HEK293 (cell line): ENCODE measurements at regions not wholly inside any gene's neighbourhood (a gene's known extent, or its start where the extent isn't known, plus 50 kb on each side); places are given as distances from the start of the nearest gene placed in this dataset.

ENCODE experiments used
- CTCF ChIA-PET: fragments of 350-600 bp; formaldehyde crosslinking; extraction: SDS; loops from one replicate; lab custom pipeline; 2021; ENCODE audit warnings: antibody characterized with exemption; lab: Yijun Ruan, JAX
- POLR2A ChIA-PET: fragments of 300-600 bp; formaldehyde crosslinking; extraction: SDS; loops from one replicate; lab custom pipeline; 2020; ENCODE audit warnings: antibody characterized with exemption, inconsistent platforms; lab: Yijun Ruan, JAX
- H3K27ac ChIP-seq: fragments of 200-500 bp; sonication (Bioruptor generic); 2 replicates; pipeline ENCODE4 v1.5.1; 2014; ENCODE audit warnings: low read depth, low read length, control low read depth, inconsistent platforms; ENCODE audit errors: extremely low read depth
- H3K36me3 ChIP-seq, 2 experiments: fragments of 200-500 bp in 1 of 2; sonication (Bioruptor generic) in 1 of 2; 1 replicate in 1 of 2; 2 replicates in 1 of 2; pipeline ENCODE4 v1.5.1; 2014 to 2017; ENCODE audit warnings: inconsistent platforms in 2 of 2, low read length in 2 of 2; ENCODE audit not compliant: control insufficient read depth in 2 of 2, insufficient read depth in 1 of 2
- H3K4me1 ChIP-seq: fragments of 200-500 bp; sonication (Bioruptor generic); 2 replicates; pipeline ENCODE4 v1.5.1; 2014; ENCODE audit warnings: mild to moderate bottlenecking, low read length, inconsistent platforms; ENCODE audit not compliant: control insufficient read depth, insufficient read depth
- H3K4me3 ChIP-seq: 2 replicates; pipeline ENCODE4 v1.5.1; 2011; ENCODE audit warnings: low read depth, mild to moderate bottlenecking, control low read depth, low read length, moderate library complexity
- H3K9me3 ChIP-seq: fragments of 200-500 bp; sonication (Bioruptor generic); 2 replicates; pipeline ENCODE4 v1.5.1; 2014; ENCODE audit warnings: low read depth, low read length, inconsistent platforms; ENCODE audit not compliant: control insufficient read depth, insufficient read depth
- GLI2 ChIP-seq: fragments of 450-650 bp; formaldehyde crosslinking; IDR thresholded peaks from 2 replicates; pipeline ENCODE4; 2017; ENCODE audit warnings: missing biosample characterization, missing genetic modification characterization, low read depth, borderline replicate concordance
- GLIS2 ChIP-seq: fragments of 450-650 bp; formaldehyde crosslinking; IDR thresholded peaks from 2 replicates; pipeline ENCODE4 v1.5.1; 2016; ENCODE audit warnings: missing biosample characterization, missing genetic modification characterization
- HIC1 ChIP-seq: fragments of 450-650 bp; formaldehyde crosslinking; IDR thresholded peaks from 2 replicates; pipeline ENCODE4 v1.5.1; 2016; ENCODE audit warnings: missing biosample characterization, missing genetic modification characterization
- PRDM10 ChIP-seq: fragments of 450-650 bp; formaldehyde crosslinking; IDR thresholded peaks from 2 replicates; pipeline ENCODE4 v1.5.1; 2016; ENCODE audit warnings: missing biosample characterization, missing genetic modification characterization
- PRDM2 ChIP-seq: fragments of 450-650 bp; formaldehyde crosslinking; IDR thresholded peaks from 2 replicates; pipeline ENCODE4 v1.5.1; 2016; ENCODE audit warnings: missing biosample characterization, missing genetic modification characterization, borderline replicate concordance
- SP3 ChIP-seq: fragments of 450-650 bp; formaldehyde crosslinking; IDR thresholded peaks from 2 replicates; pipeline ENCODE4 v1.5.1; 2016; ENCODE audit warnings: missing biosample characterization, missing genetic modification characterization
- TSHZ1 ChIP-seq: fragments of 450-650 bp; formaldehyde crosslinking; IDR thresholded peaks from 2 replicates; pipeline ENCODE4 v1.5.1; 2016; ENCODE audit warnings: missing biosample characterization, missing genetic modification characterization, borderline replicate concordance
- YY2 ChIP-seq: fragments of 450-650 bp; formaldehyde crosslinking; IDR thresholded peaks from 2 replicates; pipeline ENCODE4 v1.5.1; 2016; ENCODE audit warnings: missing biosample characterization, missing genetic modification characterization
- ZEB2 ChIP-seq: fragments of 450-650 bp; formaldehyde crosslinking; IDR thresholded peaks from 2 replicates; pipeline ENCODE4 v1.5.1; 2016; ENCODE audit warnings: missing biosample characterization, missing genetic modification characterization
- ZIC2 ChIP-seq: fragments of 450-650 bp; formaldehyde crosslinking; IDR thresholded peaks from 2 replicates; pipeline ENCODE4 v1.5.1; 2016; ENCODE audit warnings: missing biosample characterization, missing genetic modification characterization
- ZNF174 ChIP-seq: fragments of 450-650 bp; formaldehyde crosslinking; IDR thresholded peaks from 2 replicates; pipeline ENCODE4 v1.5.0; 2017; ENCODE audit warnings: missing biosample characterization, mild to moderate bottlenecking, missing genetic modification characterization
- ZNF549 ChIP-seq: fragments of 450-650 bp; IDR thresholded peaks from 2 replicates; pipeline ENCODE4 v1.5.1; 2018; ENCODE audit warnings: missing biosample characterization, missing genetic modification characterization, mild to moderate bottlenecking, inconsistent platforms, moderate library complexity
- ZNF580 ChIP-seq: fragments of 450-650 bp; formaldehyde crosslinking; IDR thresholded peaks from 2 replicates; pipeline ENCODE4 v1.5.1; 2016; ENCODE audit warnings: missing biosample characterization, missing genetic modification characterization
- ZNF658 ChIP-seq: fragments of 450-650 bp; formaldehyde crosslinking; IDR thresholded peaks from 2 replicates; pipeline ENCODE4; 2016; ENCODE audit warnings: missing biosample characterization, missing genetic modification characterization
- ZNF747 ChIP-seq: fragments of 450-650 bp; formaldehyde crosslinking; IDR thresholded peaks from 2 replicates; pipeline ENCODE4 v1.5.1; 2016; ENCODE audit warnings: missing biosample characterization, missing genetic modification characterization
- ZNF768 ChIP-seq: fragments of 450-650 bp; formaldehyde crosslinking; IDR thresholded peaks from 2 replicates; pipeline ENCODE4 v1.5.1; 2018; ENCODE audit warnings: missing biosample characterization, mild to moderate bottlenecking, missing genetic modification characterization
- ZSCAN18 ChIP-seq: fragments of 450-650 bp; formaldehyde crosslinking; IDR thresholded peaks from 2 replicates; pipeline ENCODE4 v1.5.1; 2016; ENCODE audit warnings: missing biosample characterization, missing genetic modification characterization

- Histone ChIP-seq H3K36me3 (no peaks in the 10 kb centered on the region), H3K4me3 (no peak overlapping the region), H3K4me1 (no peaks in the 10 kb centered on the region), H3K27ac (no peak overlapping the region), H3K9me3 (no peaks in the 10 kb centered on the region)
- CTCF ChIA-PET = interaction anchor here (0.6 kb wide), 1 partner anchor 513 kb away, joined by 3 read pairs; no protein-coding TSS in a partner anchor
- POLR2A ChIA-PET = no interaction called here
- TF ChIP-seq ZEB2 (tag by site-specific recombination) = no peak
- TF ChIP-seq ZSCAN18 = no peak
- TF ChIP-seq ZNF768 = no peak
- TF ChIP-seq HIC1 (tag by site-specific recombination) = no peak
- TF ChIP-seq TSHZ1 (tag by site-specific recombination) = no peak
- no peak for TF ChIP-seq YY2 (tag by site-specific recombination)
- TF ChIP-seq ZNF580 (tag by site-specific recombination) = no peak
- TF ChIP-seq GLIS2 (tag by site-specific recombination) = no peak
- no peak for TF ChIP-seq ZIC2 (tag by site-specific recombination)
- TF ChIP-seq ZNF549 (tag by site-specific recombination) = no peak
- no peak for TF ChIP-seq ZNF658 (tag by site-specific recombination)
- TF ChIP-seq SP3 = no peak
- no peak for TF ChIP-seq ZNF747
- no peak for TF ChIP-seq PRDM2
- TF ChIP-seq ZNF174 = no peak
- no peak for TF ChIP-seq PRDM10
- TF ChIP-seq GLI2 (tag by site-specific recombination) = no peak
Measured at GRCh38 chr16:86224126-86224525, 286.2 kb upstream of the FOXF1 start.
